Chondrocyte (in vitro differentiated cells): ENCODE measurements at regions not wholly inside any gene's neighbourhood (a gene's known extent, or its start where the extent isn't known, plus 50 kb on each side); places are given as distances from the start of the nearest gene placed in this dataset.
A peak's percentile ranks its signal among the peaks of the same experiment; 100 is the strongest.

Source experiments
- DNase-seq: peaks from one replicate; pipeline ENCODE4 v3.0.0; 2021; ENCODE audit warnings: mixed read lengths, low spot score
- H3K27ac Mint-ChIP-seq: one replicate; pipeline ENCODE4 v1.8.0; 2021; ENCODE audit warnings: mild to moderate bottlenecking, moderate library complexity, mixed read lengths; ENCODE audit not compliant: unreplicated experiment
- H3K27me3 Mint-ChIP-seq: 2 replicates; pipeline ENCODE4 v1.8.0; 2021; ENCODE audit warnings: low read depth, mixed read lengths
- H3K36me3 Mint-ChIP-seq: 2 replicates; pipeline ENCODE4 v1.8.0; 2021; ENCODE audit warnings: low read depth, mixed read lengths
- H3K4me1 Mint-ChIP-seq: 2 replicates; pipeline ENCODE4 v1.8.0; 2021; ENCODE audit warnings: low read depth, mild to moderate bottlenecking, mixed read lengths
- H3K4me3 Mint-ChIP-seq: one replicate; pipeline ENCODE4 v1.8.0; 2021; ENCODE audit warnings: mild to moderate bottlenecking, moderate library complexity, mixed read lengths; ENCODE audit not compliant: unreplicated experiment
- H3K9me3 Mint-ChIP-seq: 2 replicates; pipeline ENCODE4 v1.8.0; 2021; ENCODE audit warnings: low read depth, mixed read lengths
- CTCF ChIP-seq: fragments of 200-600 bp; sonication (generic); IDR thresholded peaks from 2 replicates; pipeline ENCODE4 v1.5.0; 2021; ENCODE audit warnings: antibody characterized with exemption, mild to moderate bottlenecking, moderate library complexity

- no peak for DNase-seq
- Mint-ChIP-seq H3K27ac (no peak overlapping the region), H3K9me3 (no peaks in the 10 kb centered on the region), H3K4me1 (no peaks in the 10 kb centered on the region), H3K4me3 (no peak overlapping the region), H3K27me3 (peaks cover 26% of the 10 kb centered on the region), H3K36me3 (no peaks in the 10 kb centered on the region)
- TF ChIP-seq CTCF = no peak
These were observed 746.6 kb downstream of the TAF11L14 start for GRCh38 chr5:18380729-18381362.

GRCh38 chr5:18393565-18394442 is 759.5 kb downstream of the TAF11L14 start:
- TF ChIP-seq CTCF = peak; percentile 95
- peaks cover 33% of the 10 kb centered on the region for H3K27me3 Mint-ChIP-seq
- no peak for DNase-seq
- no peak overlapping the region for H3K4me3 Mint-ChIP-seq
- no peaks in the 10 kb centered on the region for H3K9me3 Mint-ChIP-seq
- H3K27ac Mint-ChIP-seq = no peak overlapping the region
- no peaks in the 10 kb centered on the region for H3K36me3 Mint-ChIP-seq
- H3K4me1 Mint-ChIP-seq = peaks cover 4% of the 10 kb centered on the region

GRCh38 chr5:18394443-18394804 is 760.2 kb downstream of the TAF11L14 start:
- Mint-ChIP-seq H3K9me3 (no peaks in the 10 kb centered on the region), H3K4me3 (no peak overlapping the region), H3K36me3 (no peaks in the 10 kb centered on the region), H3K4me1 (peaks cover 4% of the 10 kb centered on the region), H3K27ac (no peak overlapping the region), H3K27me3 (peaks cover 29% of the 10 kb centered on the region)
- no peak for DNase-seq
- TF ChIP-seq CTCF = no peak

- no peaks in the 10 kb centered on the region for H3K36me3 Mint-ChIP-seq
- no peaks in the 10 kb centered on the region for H3K9me3 Mint-ChIP-seq
- no peak overlapping the region for H3K27ac Mint-ChIP-seq
- peaks cover 29% of the 10 kb centered on the region for H3K27me3 Mint-ChIP-seq
- H3K4me3 Mint-ChIP-seq = no peak overlapping the region
- TF ChIP-seq CTCF = no peak
- DNase-seq = no peak
- peaks cover 4% of the 10 kb centered on the region for H3K4me1 Mint-ChIP-seq
These were observed 761.2 kb downstream of the TAF11L14 start for GRCh38 chr5:18395126-18396110.

GRCh38 chr5:18397371-18397770 is 763.1 kb downstream of the TAF11L14 start:
- TF ChIP-seq CTCF = no peak
- no peak for DNase-seq
- H3K27me3 Mint-ChIP-seq = peaks cover 23% of the 10 kb centered on the region
- no peak overlapping the region for H3K4me3 Mint-ChIP-seq
- peaks cover 4% of the 10 kb centered on the region for H3K4me1 Mint-ChIP-seq
- no peaks in the 10 kb centered on the region for H3K36me3 Mint-ChIP-seq
- no peaks in the 10 kb centered on the region for H3K9me3 Mint-ChIP-seq
- no peak overlapping the region for H3K27ac Mint-ChIP-seq
